ENCODE measurements at regions not wholly inside any gene's neighbourhood (a gene's known extent, or its start where the extent isn't known, plus 50 kb on each side); places are given as distances from the start of the nearest gene placed in this dataset.

- BruUV-seq (replicated peaks), result no TSS peak
- Histone ChIP-seq H3K79me2 (ENCODE audit: low read length) (no peaks in the 10 kb centered on the region), H3K36me3 (ENCODE audit: low read depth, low read length) (no peaks in the 10 kb centered on the region), H3K4me1 (ENCODE audit: insufficient read depth, low read length) (no peaks in the 10 kb centered on the region), H3F3A (ENCODE audit: low read length, unreplicated experiment) (no peaks in the 10 kb centered on the region), H3K4me2 (ENCODE audit: low read length) (no peak overlapping the region), H3K4me3 (ENCODE audit: low read length) (no peak overlapping the region), H3K9me3 (ENCODE audit: low read length) (no peaks in the 10 kb centered on the region), H3K9ac (ENCODE audit: low read length) (no peak overlapping the region), H2AFZ (ENCODE audit: low read length) (no peak overlapping the region), H3K9me2 (replicated peaks; ENCODE audit: low read length) (no peaks in the 10 kb centered on the region), H4K20me1 (ENCODE audit: low read length) (no peaks in the 10 kb centered on the region), H3K27ac (ENCODE audit: low read length) (no peak overlapping the region), H3K27me3 (ENCODE audit: low read length) (no peaks in the 10 kb centered on the region)
- TF ChIP-seq EZH2phosphoT487 (IDR thresholded peaks at IDR 0.05; ENCODE audit: borderline replicate concordance, low read length) (no peak), EZH2 (IDR thresholded peaks at IDR 0.05; ENCODE audit: low read length, unreplicated experiment) (no peak), CTCF (conservative IDR thresholded peaks at IDR 0.05; ENCODE audit: low read depth, low read length) (no peak)
- CTCF ChIA-PET, result no interaction called here
- no peak for ATAC-seq
- no peak for DNase-seq
- POLR2A ChIA-PET (ENCODE audit: unreplicated experiment), result no interaction called here
- intact Hi-C loops (cut with micrococcal nuclease), result no loop called here
Measured at GRCh38 chr4:158038718-158039117, 134.1 kb downstream of the GASK1B start.

- TF ChIP-seq EZH2phosphoT487 (IDR thresholded peaks at IDR 0.05; ENCODE audit: borderline replicate concordance, low read length), result no peak
- TF ChIP-seq EZH2 (IDR thresholded peaks at IDR 0.05; ENCODE audit: low read length, unreplicated experiment), result no peak
- no peak for TF ChIP-seq CTCF (conservative IDR thresholded peaks at IDR 0.05; ENCODE audit: low read depth, low read length)
- Histone ChIP-seq H3K4me3 (ENCODE audit: low read length) (no peak overlapping the region), H3K27ac (ENCODE audit: low read length) (no peak overlapping the region), H3K9me2 (replicated peaks; ENCODE audit: low read length) (no peaks in the 10 kb centered on the region), H3K36me3 (ENCODE audit: low read depth, low read length) (no peaks in the 10 kb centered on the region), H3K9me3 (ENCODE audit: low read length) (no peaks in the 10 kb centered on the region), H3K9ac (ENCODE audit: low read length) (no peak overlapping the region), H3K79me2 (ENCODE audit: low read length) (no peaks in the 10 kb centered on the region), H3K4me2 (ENCODE audit: low read length) (no peak overlapping the region), H3K27me3 (ENCODE audit: low read length) (no peaks in the 10 kb centered on the region), H3K4me1 (ENCODE audit: insufficient read depth, low read length) (no peaks in the 10 kb centered on the region), H2AFZ (ENCODE audit: low read length) (no peak overlapping the region), H3F3A (ENCODE audit: low read length, unreplicated experiment) (no peaks in the 10 kb centered on the region), H4K20me1 (ENCODE audit: low read length) (no peaks in the 10 kb centered on the region)
- ATAC-seq (no peak), DNase-seq (no peak)
- POLR2A ChIA-PET (ENCODE audit: unreplicated experiment), result no interaction called here
- CTCF ChIA-PET, result no interaction called here
- intact Hi-C loops (cut with micrococcal nuclease), result no loop called here
- no TSS peak for BruUV-seq (replicated peaks)
Measured at GRCh38 chr4:158036998-158037397, 135.8 kb downstream of the GASK1B start.

GRCh38 chr4:158035662-158036195 lies 137.1 kb downstream of the GASK1B start:
- Histone ChIP-seq H3K4me2 (ENCODE audit: low read length) (no peak overlapping the region), H3K27ac (ENCODE audit: low read length) (no peak overlapping the region), H3K9ac (ENCODE audit: low read length) (no peak overlapping the region), H3K4me3 (ENCODE audit: low read length) (no peak overlapping the region), H2AFZ (ENCODE audit: low read length) (no peak overlapping the region), H3K4me1 (ENCODE audit: insufficient read depth, low read length) (no peaks in the 10 kb centered on the region), H3F3A (ENCODE audit: low read length, unreplicated experiment) (no peaks in the 10 kb centered on the region), H3K27me3 (ENCODE audit: low read length) (no peaks in the 10 kb centered on the region), H3K79me2 (ENCODE audit: low read length) (no peaks in the 10 kb centered on the region), H4K20me1 (ENCODE audit: low read length) (no peaks in the 10 kb centered on the region), H3K9me2 (replicated peaks; ENCODE audit: low read length) (no peaks in the 10 kb centered on the region), H3K36me3 (ENCODE audit: low read depth, low read length) (no peaks in the 10 kb centered on the region), H3K9me3 (ENCODE audit: low read length) (no peaks in the 10 kb centered on the region)
- ChIA-PET CTCF (no interaction called here), POLR2A (ENCODE audit: unreplicated experiment) (no interaction called here)
- intact Hi-C loops (cut with micrococcal nuclease), result no loop called here
- TF ChIP-seq EZH2 (IDR thresholded peaks at IDR 0.05; ENCODE audit: low read length, unreplicated experiment) (no peak), EZH2phosphoT487 (IDR thresholded peaks at IDR 0.05; ENCODE audit: borderline replicate concordance, low read length) (no peak), CTCF (conservative IDR thresholded peaks at IDR 0.05; ENCODE audit: low read depth, low read length) (no peak)
- ATAC-seq, result no peak
- no TSS peak for BruUV-seq (replicated peaks)
- DNase-seq, result no peak
